ENCODE measurements at regions not wholly inside any gene's neighbourhood (a gene's known extent, or its start where the extent isn't known, plus 50 kb on each side); places are given as distances from the start of the nearest gene placed in this dataset.
A peak's percentile ranks its signal among the peaks of the same experiment; 100 is the strongest.

- H3K27me3 ChIP-seq: no peaks in the 10 kb centered on the region
- H3K4me3 ChIP-seq: no peak overlapping the region
- no peaks in the 10 kb centered on the region for H3K36me3 ChIP-seq (ENCODE audit: low read depth, missing control alignments)
- peak overlapping the region in 1 of 2 donors; percentile 44 for H3K27ac ChIP-seq
- DNase-seq: peak; percentile 33
- no peaks in the 10 kb centered on the region for H3K9me3 ChIP-seq
- WGBS, 2 donors: 33 to 47% methylated on average over 4 of the region's 4 CpGs
- TF ChIP-seq POLR2A (IDR thresholded peaks at IDR 0.05): no peak
- no peak for TF ChIP-seq CTCF (IDR thresholded peaks at IDR 0.05)
- intact Hi-C loops (cut with DNase I; ENCODE audit: low total_unique reads): no loop called here
- no peaks in the 10 kb centered on the region for H3K4me1 ChIP-seq
These were observed 77.8 kb upstream of the TARS1 start for GRCh38 chr5:33362915-33363314.

- Histone ChIP-seq H3K9me3 (no peaks in the 10 kb centered on the region), H3K27me3 (no peaks in the 10 kb centered on the region), H3K27ac (peak overlapping the region in 1 of 2 donors; percentile 44), H3K4me3 (no peak overlapping the region), H3K36me3 (ENCODE audit: low read depth, missing control alignments) (no peaks in the 10 kb centered on the region), H3K4me1 (no peaks in the 10 kb centered on the region)
- intact Hi-C loops (cut with DNase I; ENCODE audit: low total_unique reads): no loop called here
- no peak for DNase-seq
- TF ChIP-seq CTCF (IDR thresholded peaks at IDR 0.05): no peak
- TF ChIP-seq POLR2A (IDR thresholded peaks at IDR 0.05): no peak
- 68% methylated on average over 3 of the region's 3 CpGs for WGBS, 2 donors
These were observed 77.2 kb upstream of the TARS1 start for GRCh38 chr5:33363537-33363936.

- no peaks in the 10 kb centered on the region for H3K4me1 ChIP-seq
- DNase-seq: no peak
- no peak overlapping the region for H3K27ac ChIP-seq
- intact Hi-C loops (cut with DNase I; ENCODE audit: low total_unique reads): no loop called here
- no peaks in the 10 kb centered on the region for H3K27me3 ChIP-seq
- 81 to 84% methylated on average over 2 of the region's 2 CpGs for WGBS, 2 donors
- no peaks in the 10 kb centered on the region for H3K9me3 ChIP-seq
- H3K36me3 ChIP-seq (ENCODE audit: low read depth, missing control alignments): no peaks in the 10 kb centered on the region
- TF ChIP-seq CTCF (IDR thresholded peaks at IDR 0.05) (no peak), POLR2A (IDR thresholded peaks at IDR 0.05) (no peak)
- no peak overlapping the region for H3K4me3 ChIP-seq
These were observed 76.4 kb upstream of the TARS1 start for GRCh38 chr5:33364406-33364805.

GRCh38 chr5:33367416-33367815 is 73.3 kb upstream of the TARS1 start:
- Histone ChIP-seq H3K9me3 (no peaks in the 10 kb centered on the region), H3K36me3 (ENCODE audit: low read depth, missing control alignments) (no peaks in the 10 kb centered on the region), H3K4me3 (no peak overlapping the region), H3K27ac (no peak overlapping the region), H3K4me1 (no peaks in the 10 kb centered on the region), H3K27me3 (no peaks in the 10 kb centered on the region)
- intact Hi-C loops (cut with DNase I; ENCODE audit: low total_unique reads): no loop called here
- DNase-seq: no peak
- TF ChIP-seq CTCF (IDR thresholded peaks at IDR 0.05): no peak
- TF ChIP-seq POLR2A (IDR thresholded peaks at IDR 0.05): no peak
- 80 to 90% methylated on average over 3 of the region's 3 CpGs for WGBS, 2 donors
